HCT116 (cell line): ENCODE measurements at regions not wholly inside any gene's neighbourhood (a gene's known extent, or its start where the extent isn't known, plus 50 kb on each side); places are given as distances from the start of the nearest gene placed in this dataset.

Experiments used
- ATAC-seq: fragments of 200-7000 bp; cut with Tn5 transposase; 2 replicates; pipeline ENCODE4 v1.9.1; 2020; ENCODE audit warnings: mild to moderate bottlenecking, moderate library complexity
- BruUV-seq: library from RNA; stranded (reverse); fragments of 400-500 nt; replicated peaks from 2 replicates; lab custom pipeline; 2021; lab: Mats Ljungman, UMichigan
- CTCF ChIA-PET: fragments of 300-600 bp; sonication (Branson Sonifier 250); formaldehyde crosslinking; loops from one replicate; lab custom pipeline; 2021; ENCODE audit warnings: antibody characterized with exemption; lab: Charles Lee
- POLR2A ChIA-PET: fragments of 300-600, 350-600 bp; sonication (Branson Sonifier 250); formaldehyde crosslinking; loops from one replicate; lab custom pipeline; 2021; ENCODE audit warnings: antibody characterized with exemption; lab: Charles Lee
- RAD21 ChIA-PET, 2 experiments: fragments of 300-600 bp; sonication (Branson Sonifier 250); formaldehyde crosslinking; loops; one replicate each; lab custom pipeline; 2023; ENCODE audit warnings: low total read pairs in 2 of 2; ENCODE audit not compliant: uncharacterized antibody in 2 of 2, unreplicated experiment in 2 of 2, low non-redundant PET in 1 of 2; lab: Charles Lee
- DNase-seq: peaks from one replicate; pipeline ENCODE4 v3.0.0-alpha.2; 2010; ENCODE audit warnings: low read depth, low spot score
- H2AFZ ChIP-seq: fragments of 200-600 bp; shearing (Covaris generic), sonication (generic); 2 replicates; pipeline ENCODE4 v1.6.1; 2017; ENCODE audit warnings: low read depth, mixed run types, mixed read lengths, antibody characterized with exemption, low read length; ENCODE audit not compliant: poor library complexity, severe bottlenecking
- H3K27ac ChIP-seq: 2 replicates; pipeline ENCODE4 v1.5.1; 2012; ENCODE audit warnings: low read depth, low read length
- H3K27me3 ChIP-seq: fragments of 200-600 bp; sonication (generic); 2 replicates; pipeline ENCODE4 v1.6.1; 2016; ENCODE audit warnings: mixed run types, low read length, mixed read lengths; ENCODE audit not compliant: insufficient read depth
- H3K36me3 ChIP-seq, 2 experiments: fragments of 200-500 bp in 1 of 2; fragments of 200-600 bp in 1 of 2; sonication (Bioruptor generic) in 1 of 2; sonication (generic) in 1 of 2; 2 replicates each; pipeline versions ENCODE4 v1.5.1 to v1.6.1; 2014 to 2016; ENCODE audit warnings: low read length in 2 of 2, inconsistent platforms in 1 of 2, mixed read lengths in 1 of 2, mixed run types in 1 of 2; ENCODE audit not compliant: insufficient read depth in 2 of 2, control insufficient read depth in 1 of 2
- H3K4me1 ChIP-seq, 2 experiments: fragments of 200-600 bp in 1 of 2; sonication (generic) in 1 of 2; 2 replicates each; pipeline versions ENCODE4 v1.5.1 to v1.6.1; 2012 to 2017; ENCODE audit warnings: low read length in 2 of 2, inconsistent platforms in 1 of 2, mild to moderate bottlenecking in 1 of 2, mixed read lengths in 1 of 2, mixed run types in 1 of 2, moderate library complexity in 1 of 2; ENCODE audit not compliant: insufficient read depth in 2 of 2, control insufficient read depth in 1 of 2
- H3K4me2 ChIP-seq: fragments of 200-600 bp; sonication (generic); 2 replicates; pipeline ENCODE4 v1.6.1; 2017; ENCODE audit warnings: mixed run types, low read length, mixed read lengths
- H3K4me3 ChIP-seq, 2 experiments: fragments of 200-600 bp in 1 of 2; sonication (generic) in 1 of 2; replicated peaks in 1 of 2; 2 replicates each; pipeline ENCODE4 v1.5.1; 2011 to 2016; ENCODE audit warnings: low read length in 2 of 2, control low read depth in 1 of 2, low read depth in 1 of 2, mild to moderate bottlenecking in 1 of 2, mixed read lengths in 1 of 2, mixed run types in 1 of 2
- H3K79me2 ChIP-seq: fragments of 200-600 bp; sonication (generic); 2 replicates; pipeline ENCODE4 v1.6.1; 2017; ENCODE audit warnings: mild to moderate bottlenecking, mixed run types, low read length, moderate library complexity, mixed read lengths; ENCODE audit not compliant: insufficient read depth
- H3K9ac ChIP-seq: fragments of 200-600 bp; sonication (generic); 2 replicates; pipeline ENCODE4 v1.6.1; 2016; ENCODE audit warnings: low read length, mixed read lengths
- H3K9me2 ChIP-seq: fragments of 200-600 bp; sonication (generic), shearing (Covaris generic); 2 replicates; pipeline ENCODE4 v1.6.1; 2017; ENCODE audit warnings: mixed run types, mild to moderate bottlenecking, moderate library complexity; ENCODE audit not compliant: insufficient read depth
- H3K9me3 ChIP-seq, 2 experiments: fragments of 200-500 bp in 1 of 2; fragments of 200-600 bp in 1 of 2; sonication (Bioruptor generic) in 1 of 2; sonication (generic) in 1 of 2; 2 replicates each; pipeline ENCODE4 v1.6.1; 2014 to 2017; ENCODE audit warnings: low read length in 2 of 2, mixed read lengths in 2 of 2, inconsistent platforms in 1 of 2, low read depth in 1 of 2, mild to moderate bottlenecking in 1 of 2, mixed run types in 1 of 2, moderate library complexity in 1 of 2; ENCODE audit not compliant: control insufficient read depth in 1 of 2, insufficient read depth in 1 of 2
- H4K20me1 ChIP-seq: fragments of 200-600 bp; sonication (generic), shearing (Covaris generic); 2 replicates; pipeline ENCODE4 v1.6.1; 2017; ENCODE audit warnings: mixed run types, mild to moderate bottlenecking, moderate library complexity; ENCODE audit not compliant: insufficient read depth
- ATF3 ChIP-seq: IDR thresholded peaks from 2 replicates; pipeline ENCODE4 v1.6.1; 2012
- CBX3 ChIP-seq: IDR thresholded peaks from 2 replicates; pipeline ENCODE4 v1.6.1; 2012; ENCODE audit warnings: low read depth
- CEBPB ChIP-seq: IDR thresholded peaks from 2 replicates; pipeline ENCODE4 v1.6.1; 2012; ENCODE audit warnings: low read depth
- CTCF ChIP-seq, 3 experiments: fragments of 200-600 bp in 1 of 3; sonication (generic) in 1 of 3; IDR thresholded peaks in 2 of 3; conservative IDR thresholded peaks in 1 of 3; 2 replicates each; pipeline ENCODE4 v1.5.1; 2012 to 2017; ENCODE audit warnings: low read depth in 2 of 3, low read length in 2 of 3, antibody characterized with exemption in 1 of 3, borderline replicate concordance in 1 of 3, control low read depth in 1 of 3, mild to moderate bottlenecking in 1 of 3, mixed read lengths in 1 of 3, mixed run types in 1 of 3, moderate library complexity in 1 of 3; ENCODE audit not compliant: insufficient read depth in 1 of 3
- EGR1 ChIP-seq: IDR thresholded peaks from 2 replicates; pipeline ENCODE4 v1.6.1; 2012; ENCODE audit warnings: low read depth
- ELF1 ChIP-seq: IDR thresholded peaks from 2 replicates; pipeline ENCODE4 v1.6.1; 2012; ENCODE audit warnings: low read depth, borderline replicate concordance
- EZH2 ChIP-seq: fragments of 200-600 bp; sonication (generic); IDR thresholded peaks from 2 replicates; pipeline ENCODE4 v1.6.1; 2017; ENCODE audit warnings: antibody characterized with exemption, mixed run types
- EZH2phosphoT487 ChIP-seq: fragments of 200-600 bp; IDR thresholded peaks from 2 replicates; pipeline ENCODE4 v1.6.1; 2018; ENCODE audit warnings: antibody characterized with exemption, borderline replicate concordance
- FOSL1 ChIP-seq: IDR thresholded peaks from 2 replicates; pipeline ENCODE4 v1.6.1; 2012; ENCODE audit warnings: low read depth
- JUND ChIP-seq: IDR thresholded peaks from 2 replicates; pipeline ENCODE4 v1.6.1; 2012
- MAX ChIP-seq: IDR thresholded peaks from 2 replicates; pipeline ENCODE4 v1.6.1; 2012
- POLR2A ChIP-seq: IDR thresholded peaks from 2 replicates; pipeline ENCODE4 v1.7.0; 2011; ENCODE audit warnings: borderline replicate concordance; ENCODE audit not compliant: insufficient read depth, insufficient read length; ENCODE audit errors: extremely low read depth
- POLR2AphosphoS5 ChIP-seq: IDR thresholded peaks from 2 replicates; pipeline ENCODE4 v1.6.1; 2011; ENCODE audit warnings: mild to moderate bottlenecking, low read depth, low read length, moderate library complexity
- SIN3A ChIP-seq: IDR thresholded peaks from 2 replicates; pipeline ENCODE4 v1.6.1; 2012; ENCODE audit warnings: low read depth
- SRF ChIP-seq: IDR thresholded peaks from 2 replicates; pipeline ENCODE4 v1.6.1; 2012; ENCODE audit warnings: low read depth
- TCF7L2 ChIP-seq: IDR thresholded peaks from 2 replicates; pipeline ENCODE4 v1.7.0; 2011; ENCODE audit warnings: borderline replicate concordance, inconsistent platforms; ENCODE audit not compliant: insufficient read depth, insufficient read length; ENCODE audit errors: extremely low read depth
- ZBTB33 ChIP-seq: IDR thresholded peaks from 2 replicates; pipeline ENCODE4 v1.6.1; 2011; ENCODE audit warnings: mild to moderate bottlenecking, low read length, moderate library complexity; ENCODE audit not compliant: insufficient replicate concordance; ENCODE audit errors: extremely low read depth
- ZFX ChIP-seq: fragments of 450-650 bp; IDR thresholded peaks from 2 replicates; pipeline ENCODE4 v1.6.1; 2017
- intact Hi-C: fragments of 100-400 bp; cut with micrococcal nuclease; formaldehyde crosslinking; loops from 2 replicates; pipeline ENCODE4 v1.10.0; 2022

GRCh38 chr2:59988341-59988740 is 565.1 kb downstream of the BCL11A start:
- CTCF ChIA-PET: no interaction called here
- no TSS peak for BruUV-seq
- Histone ChIP-seq H3K27me3 (no peaks in the 10 kb centered on the region), H3K4me1 (no peaks in the 10 kb centered on the region), H3K4me2 (no peak overlapping the region), H3K27ac (no peak overlapping the region), H3K9ac (no peak overlapping the region), H3K79me2 (no peaks in the 10 kb centered on the region), H3K9me2 (no peaks in the 10 kb centered on the region), H2AFZ (no peak overlapping the region), H4K20me1 (no peaks in the 10 kb centered on the region), H3K9me3 (no peaks in the 10 kb centered on the region), H3K36me3 (no peaks in the 10 kb centered on the region), H3K4me3 (no peak overlapping the region)
- TF ChIP-seq CTCF (IDR thresholded peaks at IDR 0.05 in 2 of 3, conservative IDR thresholded peaks at IDR 0.05 in 1 of 3; ENCODE audit: borderline replicate concordance in 1 of 3, insufficient read depth in 1 of 3, low read depth in 2 of 3, low read length in 2 of 3) (no peak), SRF (no peak), SIN3A (no peak), POLR2A (no peak), MAX (no peak), EZH2 (no peak), ELF1 (no peak), CEBPB (no peak), ATF3 (no peak)
- RAD21 ChIA-PET: no interaction called here
- intact Hi-C loops: no loop called here
- DNase-seq (no peak), ATAC-seq (no peak)
- POLR2A ChIA-PET: no interaction called here

- Histone ChIP-seq H2AFZ (no peak overlapping the region), H3K27me3 (no peaks in the 10 kb centered on the region), H3K4me3 (no peak overlapping the region), H4K20me1 (no peaks in the 10 kb centered on the region), H3K9me3 (no peaks in the 10 kb centered on the region), H3K9ac (no peak overlapping the region), H3K79me2 (no peaks in the 10 kb centered on the region), H3K36me3 (no peaks in the 10 kb centered on the region), H3K9me2 (no peaks in the 10 kb centered on the region), H3K4me2 (no peak overlapping the region), H3K27ac (no peak overlapping the region), H3K4me1 (no peaks in the 10 kb centered on the region)
- no TSS peak for BruUV-seq
- ATAC-seq (no peak), DNase-seq (no peak)
- intact Hi-C loops: no loop called here
- CTCF ChIA-PET: no interaction called here
- POLR2A ChIA-PET: no interaction called here
- RAD21 ChIA-PET: no interaction called here
- TF ChIP-seq ZFX: no peak
- no peak for TF ChIP-seq JUND
- TF ChIP-seq EZH2phosphoT487: no peak
- no peak for TF ChIP-seq TCF7L2
- TF ChIP-seq EZH2: no peak
- no peak for TF ChIP-seq POLR2A
- TF ChIP-seq EGR1: no peak
- TF ChIP-seq ZBTB33: no peak
- no peak for TF ChIP-seq POLR2AphosphoS5
- TF ChIP-seq SIN3A: no peak
- no peak for TF ChIP-seq CEBPB
- TF ChIP-seq FOSL1: no peak
- no peak for TF ChIP-seq CBX3
- no peak for TF ChIP-seq ATF3
These were observed 566.9 kb downstream of the BCL11A start for GRCh38 chr2:59986511-59986910.
